ENCODE measurements at regions not wholly inside any gene's neighbourhood (a gene's known extent, or its start where the extent isn't known, plus 50 kb on each side); places are given as distances from the start of the nearest gene placed in this dataset.
"Not testable (repeated sequence)": the region's sequence is repeated elsewhere in the genome, so short reads cannot be mapped to it uniquely, and the experiment has no call there.

GRCh38 chr1:206310948-206311347 lies 107.6 kb downstream of the SRGAP2 start:
- DNase-seq (ENCODE audit: insufficient read length, low spot score); FAIRE-seq: not testable (repeated sequence)

DNA sequence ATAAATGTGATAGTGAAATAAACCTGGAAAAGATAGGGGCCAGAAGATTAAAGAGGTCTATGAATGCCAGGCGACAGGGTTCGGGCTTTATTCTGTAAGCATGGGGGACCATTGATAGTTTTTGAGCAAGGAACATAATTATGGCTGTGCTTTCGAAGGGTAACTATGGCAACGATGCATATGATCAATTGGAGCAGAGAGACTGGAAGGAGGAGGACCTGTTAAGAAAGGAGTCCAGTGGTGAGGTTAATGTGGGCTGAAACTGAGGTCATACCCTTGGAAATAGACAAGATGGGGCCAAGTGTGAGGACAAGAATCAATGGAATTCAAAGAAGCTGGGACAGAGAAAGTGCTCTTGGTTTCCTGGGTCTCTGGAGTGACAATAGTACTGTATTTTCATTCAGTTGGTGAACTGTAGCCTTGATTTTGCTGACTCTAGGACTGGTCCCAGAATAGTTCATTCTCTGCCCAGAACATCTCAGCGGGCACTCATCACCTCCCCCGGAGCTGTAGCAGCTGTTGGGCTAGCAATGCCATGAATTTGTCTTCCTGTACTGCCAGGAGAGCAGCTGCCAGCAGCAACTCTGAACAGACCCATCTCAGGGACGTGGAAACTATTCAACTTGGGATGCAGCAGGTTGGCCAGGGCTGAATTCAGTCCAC lies 108.4 kb downstream of the SRGAP2 start:
- FAIRE-seq; DNase-seq (ENCODE audit: insufficient read length, low spot score): not testable (repeated sequence)

DNA sequence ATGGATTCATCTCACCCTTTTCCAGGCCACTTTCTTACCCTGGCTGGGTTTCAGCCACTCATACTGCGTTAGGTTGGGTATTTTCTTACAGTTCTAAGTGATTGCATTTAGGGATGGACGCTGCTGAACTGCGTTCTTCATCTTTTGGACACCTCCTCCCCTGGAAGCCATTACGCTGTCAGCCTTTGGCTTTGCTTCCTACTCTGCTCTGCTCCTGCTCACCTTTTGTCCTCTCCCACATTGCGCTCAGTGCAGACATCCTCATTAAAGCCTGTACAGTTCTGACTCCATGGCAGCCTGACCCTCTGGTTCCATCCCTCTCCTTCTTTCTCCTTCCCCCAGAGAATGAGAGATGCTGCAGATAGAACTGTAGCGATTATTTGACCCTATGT lies 108.9 kb downstream of the SRGAP2 start:
- DNase-seq (ENCODE audit: insufficient read length, low spot score); FAIRE-seq: not testable (repeated sequence)

GRCh38 chr1:206314951-206315636 lies 111.8 kb downstream of the SRGAP2 start:
- not testable (repeated sequence) for DNase-seq (ENCODE audit: insufficient read length, low spot score); FAIRE-seq

- not testable (repeated sequence) for FAIRE-seq; DNase-seq (ENCODE audit: insufficient read length, low spot score)
Observed at GRCh38 chr1:206316901-206317300, 113.6 kb downstream of the SRGAP2 start.

DNA sequence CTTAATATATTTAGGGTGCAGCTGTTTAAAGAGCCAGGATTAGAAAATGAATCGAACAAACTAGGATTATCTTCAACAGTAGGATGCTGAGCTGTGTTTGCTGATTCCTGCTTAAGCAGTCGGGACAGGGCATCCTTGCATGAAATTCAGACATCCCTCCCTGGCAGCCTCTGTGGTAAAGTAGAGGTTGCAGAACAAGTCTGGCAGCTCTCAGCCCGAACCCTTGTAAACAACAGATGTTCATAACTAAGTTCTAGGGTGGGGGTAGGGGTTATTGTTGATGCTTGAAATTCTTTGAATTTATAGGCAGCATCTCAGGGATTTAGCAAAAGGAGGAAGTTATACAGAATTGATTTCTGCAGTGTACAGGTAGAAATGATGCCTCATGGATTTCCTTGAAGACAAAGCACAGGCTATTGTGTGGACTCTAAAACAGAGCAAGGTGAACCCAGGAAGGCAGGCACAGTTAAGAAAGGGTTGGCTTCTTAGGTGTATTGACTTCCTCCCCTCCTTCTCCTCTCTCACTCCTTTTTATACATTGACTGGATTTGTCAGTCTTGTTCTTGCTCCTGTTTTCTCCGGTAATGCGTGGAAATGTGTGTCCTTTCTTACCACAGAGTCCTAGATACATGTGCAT lies 114.7 kb downstream of the SRGAP2 start:
- FAIRE-seq; DNase-seq (ENCODE audit: insufficient read length, low spot score): not testable (repeated sequence)

DNA sequence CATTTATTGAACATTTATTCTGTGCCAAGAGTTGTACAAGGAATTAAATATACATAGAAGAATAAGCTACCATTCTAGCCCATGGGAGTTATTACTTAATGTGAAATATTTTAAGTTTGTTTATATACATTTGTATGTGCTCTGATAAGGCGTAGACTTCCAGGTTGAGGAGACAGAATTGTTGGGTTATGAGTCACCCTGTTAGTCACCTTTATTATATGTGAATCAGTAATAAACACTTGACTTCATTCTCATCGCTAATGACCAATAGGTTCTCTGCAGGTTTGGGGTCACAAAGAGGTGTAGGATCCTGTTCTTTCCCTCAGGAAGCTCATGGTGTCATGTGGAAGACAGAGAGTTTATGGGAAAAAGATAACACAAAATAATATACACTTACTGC lies 116.9 kb downstream of the SRGAP2 start:
- not testable (repeated sequence) for DNase-seq (ENCODE audit: insufficient read length, low spot score); FAIRE-seq

GRCh38 chr1:206326159-206326939 lies 123.0 kb downstream of the SRGAP2 start:
- DNase-seq (ENCODE audit: insufficient read length, low spot score); FAIRE-seq: not testable (repeated sequence)

DNA sequence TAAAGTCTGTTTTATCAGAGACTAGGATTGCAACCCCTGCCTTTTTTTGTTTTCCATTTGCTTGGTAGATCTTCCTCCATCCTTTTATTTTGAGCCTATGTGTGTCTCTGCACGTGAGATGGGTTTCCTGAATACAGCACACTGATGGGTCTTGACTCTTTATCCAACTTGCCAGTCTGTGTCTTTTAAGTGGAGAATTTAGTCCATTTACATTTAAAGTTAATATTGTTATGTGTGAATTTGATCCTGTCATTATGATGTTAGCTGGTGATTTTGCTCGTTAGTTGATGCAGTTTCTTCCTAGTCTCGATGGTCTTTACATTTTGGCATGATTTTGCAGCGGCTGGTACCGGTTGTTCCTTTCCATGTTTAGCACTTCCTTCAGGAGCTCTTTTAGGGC lies 128.3 kb downstream of the SRGAP2 start:
- FAIRE-seq, result not testable (repeated sequence)

GRCh38 chr1:206333316-206333715 lies 130.0 kb downstream of the SRGAP2 start:
- not testable (repeated sequence) for DNase-seq (ENCODE audit: insufficient read length, low spot score); FAIRE-seq

More for the DNA sequence above, 128.3 kb downstream of the SRGAP2 start:
- DNase-seq (ENCODE audit: insufficient read length, low spot score), result not testable (repeated sequence)

DNA sequence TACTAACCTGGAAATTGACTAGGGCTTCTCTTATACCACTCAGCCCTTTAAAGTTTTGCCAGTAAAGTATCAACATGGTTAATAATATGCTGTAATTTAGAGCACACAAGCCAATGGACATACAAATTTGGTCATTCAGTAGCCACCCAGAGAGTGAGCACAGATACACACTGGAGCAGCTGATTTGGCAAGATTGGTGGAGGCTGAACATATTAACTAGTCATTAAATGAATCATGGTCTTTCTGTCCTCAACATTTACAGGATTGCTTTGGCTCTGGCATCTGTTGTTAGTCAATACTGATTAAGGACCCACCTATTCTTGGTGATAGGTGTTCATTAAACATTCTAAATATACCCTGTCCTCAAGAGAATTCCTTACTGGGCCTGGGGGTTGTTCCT lies 130.6 kb downstream of the SRGAP2 start:
- FAIRE-seq; DNase-seq (ENCODE audit: insufficient read length, low spot score): not testable (repeated sequence)

DNA sequence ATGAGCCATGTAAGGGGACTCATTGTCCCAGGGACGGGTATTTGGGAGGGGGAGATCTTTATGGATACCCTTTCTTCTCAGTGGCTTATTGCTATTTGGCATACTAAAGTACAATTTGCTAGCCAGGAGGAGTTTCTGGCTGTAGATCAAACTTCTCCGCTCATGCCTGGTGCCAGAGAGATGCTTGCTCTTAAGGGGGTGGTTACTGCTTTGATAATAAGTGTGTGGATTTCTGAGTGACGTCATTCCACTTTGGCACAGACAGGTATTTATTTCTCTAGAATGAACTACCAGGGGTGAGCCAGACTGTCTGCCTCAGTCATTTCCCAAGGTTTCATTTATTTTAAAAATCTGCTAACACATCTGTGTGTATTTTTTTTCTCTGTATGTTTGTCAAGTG lies 131.1 kb downstream of the SRGAP2 start:
- DNase-seq (ENCODE audit: insufficient read length, low spot score); FAIRE-seq: not testable (repeated sequence)

DNA sequence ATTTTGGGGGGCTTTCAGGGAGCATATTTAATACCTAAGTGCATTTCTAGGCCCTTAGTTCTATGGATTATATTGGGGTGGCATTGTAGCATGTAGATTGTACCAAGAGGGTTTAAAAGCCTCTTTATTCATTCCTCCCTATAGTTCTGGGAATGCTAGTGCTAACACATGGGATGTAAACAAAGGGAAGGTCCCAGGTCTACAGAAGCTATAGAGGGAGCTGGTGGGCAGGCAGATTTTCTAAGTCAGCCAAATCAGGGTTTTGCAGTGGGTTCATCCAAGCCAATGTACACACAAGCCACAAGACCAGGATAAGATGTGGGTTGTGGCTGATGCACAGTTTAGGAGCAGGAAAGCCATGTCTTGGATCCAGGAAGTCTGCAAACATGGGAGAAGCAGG lies 131.8 kb downstream of the SRGAP2 start:
- FAIRE-seq; DNase-seq (ENCODE audit: insufficient read length, low spot score): not testable (repeated sequence)

- FAIRE-seq; DNase-seq (ENCODE audit: insufficient read length, low spot score): not testable (repeated sequence)
Observed at GRCh38 chr1:206335875-206336846, 132.8 kb downstream of the SRGAP2 start.

DNA sequence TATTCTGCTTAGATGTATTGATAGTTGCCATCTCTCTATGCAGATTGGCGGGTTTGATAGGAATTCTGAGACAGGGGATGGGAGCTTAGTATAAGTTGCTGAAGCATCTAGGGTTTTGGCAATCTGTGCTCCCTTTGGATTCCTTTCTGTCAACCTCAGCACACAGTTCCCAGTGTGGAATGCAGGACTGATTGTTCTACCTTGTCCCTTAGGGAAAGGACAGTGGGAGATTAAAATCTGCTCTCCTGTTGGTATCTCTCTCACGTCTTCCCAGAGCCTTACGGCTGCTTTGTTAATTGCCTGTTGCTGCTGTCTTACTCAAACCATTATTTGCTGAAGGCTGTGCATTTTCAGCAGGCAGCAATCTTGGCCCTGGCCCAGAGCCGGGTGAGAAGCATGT lies 133.3 kb upstream of the IKBKE start:
- DNase-seq (ENCODE audit: insufficient read length, low spot score); FAIRE-seq: not testable (repeated sequence)

- FAIRE-seq; DNase-seq (ENCODE audit: insufficient read length, low spot score): not testable (repeated sequence)
Observed at GRCh38 chr1:206350493-206351275, 119.6 kb upstream of the IKBKE start.

DNA sequence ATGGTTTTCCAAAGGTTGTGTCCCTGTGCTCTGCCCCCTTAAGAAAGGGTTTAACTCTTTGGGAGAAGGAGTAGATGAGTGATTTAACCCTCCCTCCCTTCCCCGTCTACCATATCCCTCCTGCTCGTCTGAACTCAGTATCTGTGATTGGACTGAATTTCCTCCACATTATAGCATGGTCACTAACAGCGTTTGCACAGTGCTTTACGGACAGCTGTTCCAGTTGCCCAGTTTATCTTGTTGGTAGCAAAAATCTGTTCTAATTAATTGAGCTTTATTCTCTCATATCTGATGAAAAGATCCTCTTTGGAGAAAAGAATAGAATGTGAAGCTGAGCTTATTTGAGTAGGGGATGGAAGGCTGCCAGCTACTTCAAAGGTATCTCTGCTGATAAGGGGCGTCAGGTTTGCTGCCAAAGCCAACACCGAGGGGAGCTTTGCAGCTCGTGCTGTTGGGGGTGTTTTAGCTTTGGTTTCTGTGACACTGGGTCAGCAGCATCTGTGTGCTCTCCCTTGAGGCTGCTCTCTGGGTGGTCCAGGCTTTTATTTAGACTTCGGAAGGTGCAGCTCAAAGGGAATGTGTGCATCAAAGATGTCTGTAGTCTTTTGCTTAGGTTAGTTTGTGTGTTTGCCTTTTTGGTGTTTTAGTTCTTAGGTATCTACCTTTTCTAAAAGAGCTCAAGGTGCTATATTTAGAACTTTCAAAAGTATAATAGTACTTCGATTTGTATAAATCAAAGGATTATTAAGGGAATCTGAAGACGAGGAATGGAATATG lies 118.8 kb upstream of the IKBKE start:
- FAIRE-seq, result not testable (repeated sequence)

GRCh38 chr1:206356310-206356709 lies 114.0 kb upstream of the IKBKE start:
- DNase-seq (ENCODE audit: insufficient read length, low spot score); FAIRE-seq: not testable (repeated sequence)

More for the DNA sequence above, 118.8 kb upstream of the IKBKE start:
- DNase-seq (ENCODE audit: insufficient read length, low spot score), result not testable (repeated sequence)
